ENCODE measurements at regions not wholly inside any gene's neighbourhood (a gene's known extent, or its start where the extent isn't known, plus 50 kb on each side); places are given as distances from the start of the nearest gene placed in this dataset.

DNA sequence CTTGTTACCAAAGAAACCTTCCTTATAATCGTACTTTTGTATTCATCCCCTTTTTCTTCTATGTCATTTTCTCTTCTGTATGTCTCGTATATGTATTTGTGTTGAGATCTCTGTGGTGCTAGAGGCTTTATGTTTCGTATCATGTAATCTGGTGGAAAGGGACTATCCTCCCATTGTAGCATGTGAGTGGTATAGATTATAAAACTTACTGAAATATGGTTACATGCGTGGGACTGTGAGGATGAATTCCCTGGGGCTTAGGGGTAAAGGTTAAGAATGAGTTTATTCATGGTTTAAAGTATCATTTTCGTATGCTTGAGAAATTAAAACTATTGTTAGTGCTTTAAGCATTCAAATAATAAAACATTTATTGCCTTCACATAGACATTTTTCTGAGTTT lies 141.9 kb downstream of the ANKRD7 start:
- TF ChIP-seq, protein P1, sequence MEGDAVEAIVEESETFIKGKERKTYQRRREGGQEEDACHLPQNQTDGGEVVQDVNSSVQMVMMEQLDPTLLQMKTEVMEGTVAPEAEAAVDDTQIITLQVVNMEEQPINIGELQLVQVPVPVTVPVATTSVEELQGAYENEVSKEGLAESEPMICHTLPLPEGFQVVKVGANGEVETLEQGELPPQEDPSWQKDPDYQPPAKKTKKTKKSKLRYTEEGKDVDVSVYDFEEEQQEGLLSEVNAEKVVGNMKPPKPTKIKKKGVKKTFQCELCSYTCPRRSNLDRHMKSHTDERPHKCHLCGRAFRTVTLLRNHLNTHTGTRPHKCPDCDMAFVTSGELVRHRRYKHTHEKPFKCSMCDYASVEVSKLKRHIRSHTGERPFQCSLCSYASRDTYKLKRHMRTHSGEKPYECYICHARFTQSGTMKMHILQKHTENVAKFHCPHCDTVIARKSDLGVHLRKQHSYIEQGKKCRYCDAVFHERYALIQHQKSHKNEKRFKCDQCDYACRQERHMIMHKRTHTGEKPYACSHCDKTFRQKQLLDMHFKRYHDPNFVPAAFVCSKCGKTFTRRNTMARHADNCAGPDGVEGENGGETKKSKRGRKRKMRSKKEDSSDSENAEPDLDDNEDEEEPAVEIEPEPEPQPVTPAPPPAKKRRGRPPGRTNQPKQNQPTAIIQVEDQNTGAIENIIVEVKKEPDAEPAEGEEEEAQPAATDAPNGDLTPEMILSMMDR (IDR thresholded peaks at IDR 0.05), result no peak
- TF ChIP-seq, protein P2, sequence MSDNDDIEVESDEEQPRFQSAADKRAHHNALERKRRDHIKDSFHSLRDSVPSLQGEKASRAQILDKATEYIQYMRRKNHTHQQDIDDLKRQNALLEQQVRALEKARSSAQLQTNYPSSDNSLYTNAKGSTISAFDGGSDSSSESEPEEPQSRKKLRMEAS (IDR thresholded peaks at IDR 0.05), result no peak
- TF ChIP-seq EP300 (IDR thresholded peaks at IDR 0.05), result no peak
- TF ChIP-seq CHD2 (IDR thresholded peaks at IDR 0.05; ENCODE audit: low read length, partially characterized antibody), result no peak
- no peak for TF ChIP-seq SREBF2 (IDR thresholded peaks at IDR 0.05)
